Epithelial cell of esophagus (primary cell): ENCODE measurements at regions not wholly inside any gene's neighbourhood (a gene's known extent, or its start where the extent isn't known, plus 50 kb on each side); places are given as distances from the start of the nearest gene placed in this dataset.
A peak's percentile ranks its signal among the peaks of the same experiment; 100 is the strongest.

Experiments
- DNase-seq: peaks from one replicate; pipeline ENCODE4 v3.0.0; 2010; ENCODE audit warnings: low read depth
- H3K4me3 ChIP-seq: 2 replicates; pipeline ENCODE4 v1.5.1; 2011; ENCODE audit warnings: mild to moderate bottlenecking, low read length, control low read depth
- TF ChIP-seq, protein P1 (sequence below): IDR thresholded peaks from 2 replicates; pipeline ENCODE4 v1.5.1; 2011; ENCODE audit warnings: low read depth, mild to moderate bottlenecking, low read length, control low read depth, inconsistent platforms; ENCODE audit not compliant: insufficient read depth; ENCODE audit errors: missing control alignments

DNA sequence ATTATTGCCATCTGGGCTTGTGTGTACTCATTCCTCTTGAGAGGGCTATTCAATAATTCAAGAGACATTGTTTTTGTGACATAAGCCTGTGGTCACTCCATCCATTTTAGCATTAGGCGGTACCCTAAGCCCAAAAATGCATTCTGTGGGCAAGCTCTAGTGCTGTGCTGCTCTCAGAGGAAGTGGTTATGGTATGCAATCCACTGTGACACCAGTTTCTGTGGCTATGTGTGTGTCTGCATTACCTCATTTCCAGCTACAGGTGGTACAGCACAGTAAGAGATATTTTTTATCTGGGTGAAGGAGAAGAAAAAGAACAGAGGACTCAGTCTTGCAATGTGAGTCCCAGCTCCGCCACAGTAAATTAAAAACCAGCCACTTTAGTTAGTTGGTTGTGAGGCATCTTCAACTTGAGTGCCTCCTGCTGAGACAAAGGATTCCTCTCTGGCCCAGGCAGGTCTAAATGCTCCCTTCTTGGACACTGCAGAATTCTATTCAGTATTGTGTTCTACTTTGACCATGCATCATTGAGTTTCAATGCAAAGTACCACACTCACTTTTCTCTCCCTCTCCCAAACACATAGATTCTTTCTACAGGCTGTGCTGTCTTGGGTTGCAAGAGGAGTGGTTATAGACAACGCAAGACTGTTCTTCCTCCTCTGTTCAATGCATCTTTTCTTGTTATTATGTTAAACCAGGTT, 777.8 kb upstream of the BRINP3 start:
- TF ChIP-seq, protein P1, sequence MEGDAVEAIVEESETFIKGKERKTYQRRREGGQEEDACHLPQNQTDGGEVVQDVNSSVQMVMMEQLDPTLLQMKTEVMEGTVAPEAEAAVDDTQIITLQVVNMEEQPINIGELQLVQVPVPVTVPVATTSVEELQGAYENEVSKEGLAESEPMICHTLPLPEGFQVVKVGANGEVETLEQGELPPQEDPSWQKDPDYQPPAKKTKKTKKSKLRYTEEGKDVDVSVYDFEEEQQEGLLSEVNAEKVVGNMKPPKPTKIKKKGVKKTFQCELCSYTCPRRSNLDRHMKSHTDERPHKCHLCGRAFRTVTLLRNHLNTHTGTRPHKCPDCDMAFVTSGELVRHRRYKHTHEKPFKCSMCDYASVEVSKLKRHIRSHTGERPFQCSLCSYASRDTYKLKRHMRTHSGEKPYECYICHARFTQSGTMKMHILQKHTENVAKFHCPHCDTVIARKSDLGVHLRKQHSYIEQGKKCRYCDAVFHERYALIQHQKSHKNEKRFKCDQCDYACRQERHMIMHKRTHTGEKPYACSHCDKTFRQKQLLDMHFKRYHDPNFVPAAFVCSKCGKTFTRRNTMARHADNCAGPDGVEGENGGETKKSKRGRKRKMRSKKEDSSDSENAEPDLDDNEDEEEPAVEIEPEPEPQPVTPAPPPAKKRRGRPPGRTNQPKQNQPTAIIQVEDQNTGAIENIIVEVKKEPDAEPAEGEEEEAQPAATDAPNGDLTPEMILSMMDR = no peak
- H3K4me3 ChIP-seq = no peak overlapping the region
- DNase-seq = no peak

DNA sequence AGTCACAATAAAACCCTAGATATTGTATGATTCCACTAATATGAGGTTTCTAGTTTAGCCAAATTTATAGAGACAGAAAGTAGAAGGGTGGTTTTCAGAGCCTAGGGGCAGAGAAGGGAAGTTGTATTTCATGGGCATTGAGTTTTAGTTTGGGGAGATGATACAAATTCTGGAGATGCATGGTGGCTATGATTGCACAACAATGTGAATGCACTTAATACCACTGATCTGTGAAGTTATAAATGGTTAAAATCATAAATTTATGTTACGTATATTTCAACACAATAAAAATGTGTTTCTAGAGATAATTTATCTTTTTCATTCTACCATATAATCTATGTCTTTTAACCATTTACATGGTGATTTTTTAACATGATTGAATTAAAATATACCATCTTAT, 779.3 kb upstream of the BRINP3 start:
- TF ChIP-seq, protein P1 = no peak
- no peak for DNase-seq
- H3K4me3 ChIP-seq = no peak overlapping the region

- H3K4me3 ChIP-seq = no peak overlapping the region
- TF ChIP-seq, protein P1 = no peak
These were observed 782.4 kb upstream of the BRINP3 start for GRCh38 chr1:191260056-191260455.

DNA sequence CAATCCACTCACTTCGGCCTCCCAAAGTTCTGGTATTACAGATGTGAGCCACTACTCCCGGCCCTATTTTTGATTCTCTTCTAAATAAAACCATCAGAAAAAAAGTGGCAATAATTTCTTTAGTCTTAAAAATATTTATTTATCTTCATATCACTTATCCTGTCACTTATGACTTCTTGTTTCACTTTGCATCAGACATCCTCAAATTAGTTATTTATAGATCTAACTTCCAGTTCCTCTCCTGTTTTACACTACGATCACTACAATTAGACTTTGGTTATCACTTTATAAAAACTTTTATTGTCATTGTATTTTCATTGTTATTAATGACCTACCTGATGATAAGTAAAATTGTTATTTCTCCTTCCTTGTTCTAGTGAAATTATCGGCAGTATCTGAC, 783.4 kb upstream of the BRINP3 start:
- H3K4me3 ChIP-seq = no peak overlapping the region
- TF ChIP-seq, protein P1 = no peak
- no peak for DNase-seq

More at GRCh38 chr1:191260056-191260455, 782.4 kb upstream of the BRINP3 start:
- DNase-seq = no peak

GRCh38 chr1:191279266-191279800, 801.7 kb upstream of the BRINP3 start:
- TF ChIP-seq, protein P1 = no peak
- peak; percentile 68 for DNase-seq
- no peak overlapping the region for H3K4me3 ChIP-seq

- DNase-seq = no peak
- TF ChIP-seq, protein P1 = no peak
- H3K4me3 ChIP-seq = no peak overlapping the region
These were observed 806.5 kb upstream of the BRINP3 start for GRCh38 chr1:191284175-191284574.

GRCh38 chr1:191290441-191290840, 812.8 kb upstream of the BRINP3 start:
- DNase-seq = no peak
- no peak overlapping the region for H3K4me3 ChIP-seq
- TF ChIP-seq, protein P1 = no peak
